ENCODE measurements at regions not wholly inside any gene's neighbourhood (a gene's known extent, or its start where the extent isn't known, plus 50 kb on each side); places are given as distances from the start of the nearest gene placed in this dataset.
"Not testable (repeated sequence)": the region's sequence is repeated elsewhere in the genome, so short reads cannot be mapped to it uniquely, and the experiment has no call there.

DNA sequence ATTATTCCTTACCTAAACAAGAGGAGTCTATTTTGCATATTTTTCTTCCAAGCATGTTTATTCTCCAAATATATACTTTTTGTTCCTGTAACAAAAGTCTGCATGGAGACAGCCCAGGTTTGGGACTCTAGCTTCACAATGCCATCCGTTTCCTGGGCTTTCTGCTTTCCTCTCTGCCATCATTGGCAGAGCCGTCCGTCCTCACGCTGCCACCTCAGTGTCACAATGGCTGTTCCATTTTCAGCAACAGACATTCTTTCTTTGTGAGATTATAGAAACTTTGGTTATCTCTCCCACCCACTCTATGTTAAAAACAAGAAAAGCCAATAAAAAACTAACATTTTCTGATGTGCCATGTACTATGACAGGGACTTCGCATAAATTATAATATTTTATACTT lies 825.2 kb downstream of the REEP3 start:
- Histone ChIP-seq H3K4me3 (ENCODE audit: low read depth, low read length) (no peak overlapping the region), H3K9me3 (ENCODE audit: severe bottlenecking) (no peaks in the 10 kb centered on the region), H3K36me3 (no peaks in the 10 kb centered on the region), H3K27me3 (ENCODE audit: insufficient read depth, low read depth, severe bottlenecking) (no peaks in the 10 kb centered on the region), H3K27ac (no peak overlapping the region)
- no peak for DNase-seq
- TF ChIP-seq, protein P1, sequence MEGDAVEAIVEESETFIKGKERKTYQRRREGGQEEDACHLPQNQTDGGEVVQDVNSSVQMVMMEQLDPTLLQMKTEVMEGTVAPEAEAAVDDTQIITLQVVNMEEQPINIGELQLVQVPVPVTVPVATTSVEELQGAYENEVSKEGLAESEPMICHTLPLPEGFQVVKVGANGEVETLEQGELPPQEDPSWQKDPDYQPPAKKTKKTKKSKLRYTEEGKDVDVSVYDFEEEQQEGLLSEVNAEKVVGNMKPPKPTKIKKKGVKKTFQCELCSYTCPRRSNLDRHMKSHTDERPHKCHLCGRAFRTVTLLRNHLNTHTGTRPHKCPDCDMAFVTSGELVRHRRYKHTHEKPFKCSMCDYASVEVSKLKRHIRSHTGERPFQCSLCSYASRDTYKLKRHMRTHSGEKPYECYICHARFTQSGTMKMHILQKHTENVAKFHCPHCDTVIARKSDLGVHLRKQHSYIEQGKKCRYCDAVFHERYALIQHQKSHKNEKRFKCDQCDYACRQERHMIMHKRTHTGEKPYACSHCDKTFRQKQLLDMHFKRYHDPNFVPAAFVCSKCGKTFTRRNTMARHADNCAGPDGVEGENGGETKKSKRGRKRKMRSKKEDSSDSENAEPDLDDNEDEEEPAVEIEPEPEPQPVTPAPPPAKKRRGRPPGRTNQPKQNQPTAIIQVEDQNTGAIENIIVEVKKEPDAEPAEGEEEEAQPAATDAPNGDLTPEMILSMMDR (IDR thresholded peaks at IDR 0.05; ENCODE audit: low read depth, low read length) = no peak

DNA sequence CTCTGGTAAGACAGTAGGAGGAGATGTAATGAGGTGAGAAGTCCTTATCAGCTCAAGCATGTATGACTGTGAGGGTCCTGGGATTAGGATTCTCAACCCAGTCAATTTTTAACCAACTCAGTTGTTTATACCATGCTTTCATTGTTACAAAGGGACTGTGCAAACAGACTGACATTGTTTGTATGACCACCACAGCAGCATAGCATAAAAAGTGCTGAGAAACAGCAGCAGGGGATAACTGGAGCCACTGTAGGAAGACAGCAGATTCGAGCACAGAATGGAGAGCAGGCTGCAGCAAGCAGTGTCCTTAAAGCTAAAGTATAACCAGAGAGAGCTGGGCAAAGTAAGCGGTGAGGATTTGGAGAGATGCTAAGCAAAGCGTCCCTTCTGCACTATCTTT lies 829.5 kb downstream of the REEP3 start:
- Histone ChIP-seq H3K27me3 (ENCODE audit: insufficient read depth, low read depth, severe bottlenecking) (no peaks in the 10 kb centered on the region), H3K27ac (no peak overlapping the region), H3K36me3 (no peaks in the 10 kb centered on the region), H3K4me3 (ENCODE audit: low read depth, low read length) (no peak overlapping the region), H3K9me3 (ENCODE audit: severe bottlenecking) (no peaks in the 10 kb centered on the region)
- DNase-seq = no peak
- TF ChIP-seq, protein P1 (IDR thresholded peaks at IDR 0.05; ENCODE audit: low read depth, low read length) = no peak

DNA sequence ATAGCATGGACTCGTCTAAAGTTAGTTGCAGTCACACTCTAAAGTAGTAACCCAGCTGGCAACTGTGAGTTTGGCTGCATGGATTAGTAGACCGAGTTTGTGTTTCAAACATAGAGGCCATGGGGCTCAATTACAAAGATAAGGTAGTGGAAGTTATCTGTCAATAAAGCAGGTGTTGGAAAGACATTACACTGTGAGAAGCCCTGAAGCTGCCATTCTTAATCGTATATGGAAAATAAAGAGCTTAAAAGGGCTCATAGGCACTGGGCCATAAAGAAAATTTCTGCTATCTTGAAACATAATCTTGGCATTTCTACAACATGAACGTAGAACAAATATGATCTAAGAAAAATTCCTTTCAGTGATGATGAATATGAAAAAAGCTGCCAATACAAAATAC lies 837.7 kb downstream of the REEP3 start:
- TF ChIP-seq, protein P1 (IDR thresholded peaks at IDR 0.05; ENCODE audit: low read depth, low read length) = no peak
- peak; percentile 22 for DNase-seq
- H3K27me3 ChIP-seq (ENCODE audit: insufficient read depth, low read depth, severe bottlenecking) = no peaks in the 10 kb centered on the region
- no peak overlapping the region for H3K4me3 ChIP-seq (ENCODE audit: low read depth, low read length)
- no peaks in the 10 kb centered on the region for H3K36me3 ChIP-seq
- no peak overlapping the region for H3K27ac ChIP-seq
- no peaks in the 10 kb centered on the region for H3K9me3 ChIP-seq (ENCODE audit: severe bottlenecking)

DNA sequence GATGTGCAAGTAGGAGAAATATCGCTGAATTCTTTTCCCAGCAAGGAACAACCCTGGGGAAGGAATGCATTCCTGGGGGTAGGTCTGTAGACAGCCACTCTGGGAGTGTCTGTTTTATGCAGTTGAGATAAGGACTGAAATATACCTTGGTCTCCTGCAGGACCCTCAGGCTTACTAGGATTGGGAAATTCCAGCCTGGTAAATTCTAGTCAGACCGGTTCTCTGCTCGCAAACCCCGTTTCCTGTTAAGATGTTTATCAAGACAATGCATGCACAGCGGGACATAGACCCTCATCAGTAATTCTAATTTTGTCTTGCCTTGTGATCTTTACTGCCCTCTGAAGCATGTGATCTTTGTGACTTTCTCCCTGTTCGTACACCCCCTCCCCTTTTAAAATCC lies 839.0 kb downstream of the REEP3 start:
- H3K9me3 ChIP-seq (ENCODE audit: severe bottlenecking); H3K27me3 ChIP-seq (ENCODE audit: insufficient read depth, low read depth, severe bottlenecking); H3K4me3 ChIP-seq (ENCODE audit: low read depth, low read length); H3K36me3 ChIP-seq; DNase-seq; H3K27ac ChIP-seq: not testable (repeated sequence)

DNA sequence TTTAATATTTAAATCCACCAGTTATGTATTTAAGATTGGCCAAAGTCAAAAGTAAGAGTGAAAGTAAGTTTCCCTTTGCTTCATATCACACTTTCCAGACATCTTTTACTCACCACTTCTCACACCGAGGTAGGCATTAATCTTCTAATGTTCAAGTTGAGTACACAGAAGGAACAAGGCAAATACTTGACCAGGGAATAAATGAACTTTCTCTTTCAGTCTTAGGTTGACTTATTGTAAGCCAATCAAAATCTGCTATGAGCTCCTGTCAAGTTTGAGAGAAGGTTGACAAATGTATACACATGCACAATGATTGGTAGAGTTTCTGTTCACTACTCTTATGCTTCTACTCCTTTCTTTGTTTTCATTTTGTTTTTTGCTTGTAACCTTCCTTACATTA lies 842.5 kb downstream of the REEP3 start:
- TF ChIP-seq, protein P1 (IDR thresholded peaks at IDR 0.05; ENCODE audit: low read depth, low read length) = no peak
- H3K36me3 ChIP-seq = no peaks in the 10 kb centered on the region
- H3K4me3 ChIP-seq (ENCODE audit: low read depth, low read length) = no peak overlapping the region
- DNase-seq = no peak
- no peaks in the 10 kb centered on the region for H3K9me3 ChIP-seq (ENCODE audit: severe bottlenecking)
- no peaks in the 10 kb centered on the region for H3K27me3 ChIP-seq (ENCODE audit: insufficient read depth, low read depth, severe bottlenecking)
- no peak overlapping the region for H3K27ac ChIP-seq

DNA sequence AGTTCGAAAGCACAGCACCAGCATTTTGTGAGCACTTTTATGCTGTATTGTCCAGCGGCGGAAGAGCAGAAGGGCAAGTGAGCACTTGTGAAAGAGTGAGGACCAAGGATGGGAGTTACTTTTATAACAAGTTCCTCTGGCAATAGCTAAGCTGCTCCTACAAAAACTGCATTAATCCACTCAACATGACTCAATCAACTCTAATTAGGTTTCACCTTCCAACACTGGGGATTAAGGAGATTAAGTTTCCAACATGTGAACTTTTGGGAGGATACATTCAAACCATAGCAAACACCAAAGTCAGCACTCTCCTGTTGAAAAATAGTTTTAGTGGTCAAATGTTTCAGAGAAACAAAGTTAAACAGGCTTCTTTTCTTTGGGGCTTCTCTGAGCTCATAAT lies 844.5 kb downstream of the REEP3 start:
- Histone ChIP-seq H3K27ac (no peak overlapping the region), H3K9me3 (ENCODE audit: severe bottlenecking) (no peaks in the 10 kb centered on the region), H3K36me3 (no peaks in the 10 kb centered on the region), H3K27me3 (ENCODE audit: insufficient read depth, low read depth, severe bottlenecking) (no peaks in the 10 kb centered on the region), H3K4me3 (ENCODE audit: low read depth, low read length) (no peak overlapping the region)
- DNase-seq = no peak
- TF ChIP-seq, protein P1 (IDR thresholded peaks at IDR 0.05; ENCODE audit: low read depth, low read length) = no peak
